Stomach (tissue), 4 donors: ENCODE measurements at regions not wholly inside any gene's neighbourhood (a gene's known extent, or its start where the extent isn't known, plus 50 kb on each side); places are given as distances from the start of the nearest gene placed in this dataset.

Experiments used
- CTCF ChIP-seq, 7 experiments: fragments of 450-650 bp in 4 of 7; fragments of 200-600 bp in 3 of 7; sonication (generic) in 3 of 7; IDR thresholded peaks; one replicate each; pipeline ENCODE4 v1.5.1; 2016 to 2019; ENCODE audit warnings: antibody characterized with exemption in 7 of 7, control low read depth in 2 of 7, mild to moderate bottlenecking in 1 of 7
- EP300 ChIP-seq: sonication (generic); formaldehyde crosslinking; IDR thresholded peaks from one replicate; pipeline ENCODE4 v1.6.1; 2017; ENCODE audit warnings: antibody characterized with exemption
- POLR2A ChIP-seq, 4 donors: fragments of 450-650 bp; IDR thresholded peaks; one replicate each; pipeline ENCODE4 v1.6.1; 2016; ENCODE audit warnings: antibody characterized with exemption in 4 of 4, control low read depth in 2 of 4, mild to moderate bottlenecking in 1 of 4, moderate library complexity in 1 of 4

- no peak for TF ChIP-seq CTCF (IDR thresholded peaks at IDR 0.05)
- no peak for TF ChIP-seq POLR2A (IDR thresholded peaks at IDR 0.05)
- no peak for TF ChIP-seq EP300
These were observed 132.6 kb downstream of the UCHL1 start for GRCh38 chr4:41389356-41389755.
